GM18508 (cell line): ENCODE measurements at regions not wholly inside any gene's neighbourhood (a gene's known extent, or its start where the extent isn't known, plus 50 kb on each side); places are given as distances from the start of the nearest gene placed in this dataset.
"Not testable (repeated sequence)": the region's sequence is repeated elsewhere in the genome, so short reads cannot be mapped to it uniquely, and the experiment has no call there.

ENCODE experiments used
- ATAC-seq: cut with Tn5 transposase; IDR thresholded peaks from one replicate; pipeline ENCODE4 v1.9.1; 2021; ENCODE audit warnings: moderate number of reproducible peaks; ENCODE audit not compliant: insufficient read depth, unreplicated experiment

DNA sequence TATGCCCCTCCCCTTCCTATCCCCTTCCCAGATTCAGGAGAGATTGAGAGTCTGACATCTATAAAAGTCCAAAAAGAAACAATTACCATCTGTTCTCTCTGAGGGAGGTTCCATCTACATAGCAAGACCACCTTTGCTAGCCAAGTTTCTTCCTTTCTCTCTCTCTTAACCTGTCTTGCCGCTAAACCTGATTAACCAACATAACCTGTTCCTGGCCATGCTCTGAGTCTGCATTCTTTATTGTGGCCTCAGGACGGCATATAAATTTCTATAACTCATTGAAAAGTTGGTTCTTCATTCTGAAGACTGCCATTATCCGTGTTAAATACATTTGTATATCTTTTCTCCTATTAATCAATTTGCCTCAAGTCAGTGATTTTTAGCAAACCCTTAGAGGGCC lies 594.0 kb downstream of the KCNH5 start:
- ATAC-seq: no peak

DNA sequence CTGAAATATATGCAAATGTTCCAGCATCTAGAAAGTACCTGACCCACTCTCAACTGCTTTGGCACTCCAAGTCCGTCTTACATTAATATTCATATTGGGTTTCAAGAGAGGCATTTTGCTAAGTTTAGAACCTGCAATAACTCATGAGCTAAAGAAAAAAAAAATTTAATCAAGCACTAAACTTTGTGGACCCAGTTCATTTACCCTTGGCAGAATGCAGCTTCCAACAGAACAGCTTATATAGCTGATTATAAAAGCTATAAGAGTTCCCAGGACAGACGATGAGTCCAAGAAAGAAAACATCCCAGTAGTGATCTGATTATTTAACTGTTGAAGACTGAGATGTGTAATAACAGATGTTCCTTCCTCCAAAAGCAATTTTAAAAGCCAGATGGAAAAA lies 592.0 kb downstream of the KCNH5 start:
- no peak for ATAC-seq

DNA sequence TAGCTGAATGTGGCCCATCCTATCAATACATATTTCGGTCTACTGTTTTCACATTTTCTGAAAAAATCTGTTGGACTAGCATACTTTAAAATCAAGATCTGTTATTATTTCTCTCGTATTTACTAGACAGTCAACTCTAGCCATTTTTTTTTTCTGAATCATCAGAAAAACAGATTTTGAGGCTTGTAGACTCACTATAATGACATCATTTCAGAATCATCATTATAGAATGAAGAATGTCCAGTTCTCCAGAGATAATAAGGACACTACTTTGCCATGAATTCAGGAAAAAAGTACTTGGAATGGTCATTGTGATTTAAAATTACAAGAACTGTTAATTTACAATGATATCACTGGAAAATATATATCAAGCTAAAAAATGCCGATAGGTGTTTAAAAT lies 589.8 kb downstream of the KCNH5 start:
- no peak for ATAC-seq

DNA sequence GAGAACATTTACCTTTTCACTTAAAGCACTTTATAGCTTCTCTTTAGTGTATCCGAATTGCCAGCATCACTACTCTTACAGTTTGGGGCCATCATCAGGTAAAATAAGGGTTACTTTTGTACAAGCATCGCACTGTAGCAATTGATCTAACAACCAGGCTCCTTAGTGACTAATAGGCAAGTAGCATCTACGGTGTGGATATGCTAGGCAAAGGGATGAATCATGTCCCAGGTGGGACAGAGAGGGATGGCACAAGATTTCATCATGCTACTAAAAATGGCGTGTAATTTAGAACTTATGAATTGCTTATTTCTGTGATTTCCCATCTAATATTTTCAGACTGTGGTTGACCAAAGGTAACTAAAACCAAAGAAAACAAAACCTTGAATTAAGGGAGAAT lies 582.3 kb downstream of the KCNH5 start:
- no peak for ATAC-seq

DNA sequence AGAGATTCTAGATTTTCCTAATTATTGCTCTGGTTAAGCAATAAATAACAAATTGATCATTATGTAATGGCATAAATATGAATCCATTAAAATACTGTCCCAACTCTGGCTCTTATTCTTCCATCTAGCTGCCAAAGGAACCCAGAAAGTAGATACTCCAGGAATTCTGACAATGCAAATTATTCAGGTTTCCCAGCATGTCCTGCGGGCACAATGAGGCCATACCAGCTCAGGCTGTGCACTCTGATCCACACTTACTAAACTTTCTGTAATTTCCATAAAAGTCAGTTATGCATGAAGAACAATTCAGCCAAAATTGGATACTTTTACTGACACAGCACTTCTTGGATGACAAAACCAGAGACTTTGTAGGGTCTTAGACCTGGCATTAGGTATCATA lies 576.3 kb downstream of the KCNH5 start:
- ATAC-seq: no peak

DNA sequence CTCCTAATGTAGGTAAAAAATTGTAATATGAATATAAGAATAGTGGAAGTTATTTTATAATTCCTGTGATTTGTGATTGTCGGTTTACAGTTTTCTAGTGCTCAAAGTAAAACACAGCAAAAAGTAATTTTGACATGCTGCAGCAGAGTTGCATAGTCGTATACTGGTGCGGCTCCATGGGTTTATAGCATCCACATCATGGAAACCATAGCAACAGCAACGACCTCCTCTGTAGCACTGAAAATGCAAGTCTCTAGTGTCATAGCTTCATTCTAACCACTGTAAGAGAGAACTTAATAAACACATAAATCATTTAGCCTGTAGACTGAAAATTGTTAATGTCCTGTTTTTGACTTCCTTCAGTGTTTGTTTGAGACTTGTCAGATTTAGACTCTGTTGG lies 574.3 kb downstream of the KCNH5 start:
- ATAC-seq: no peak

DNA sequence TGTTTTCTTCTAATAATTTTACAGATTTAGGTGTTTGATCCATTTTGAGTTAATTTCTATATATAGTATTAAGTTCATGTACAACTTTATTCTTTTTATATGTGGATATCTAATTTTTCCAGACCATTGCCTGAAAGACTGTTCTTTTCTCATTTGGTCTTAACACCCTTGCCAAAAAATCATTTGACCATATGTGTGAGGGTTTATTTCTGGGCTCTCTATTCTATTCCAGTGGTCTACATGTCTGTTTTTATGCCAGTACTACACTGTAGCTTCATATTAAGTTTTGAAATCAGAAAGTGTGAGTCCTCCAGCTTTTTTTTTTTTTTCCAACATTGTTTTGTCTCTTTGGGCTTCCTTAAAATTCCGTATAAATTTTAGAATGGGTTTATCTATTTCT lies 554.1 kb downstream of the KCNH5 start:
- no peak for ATAC-seq

DNA sequence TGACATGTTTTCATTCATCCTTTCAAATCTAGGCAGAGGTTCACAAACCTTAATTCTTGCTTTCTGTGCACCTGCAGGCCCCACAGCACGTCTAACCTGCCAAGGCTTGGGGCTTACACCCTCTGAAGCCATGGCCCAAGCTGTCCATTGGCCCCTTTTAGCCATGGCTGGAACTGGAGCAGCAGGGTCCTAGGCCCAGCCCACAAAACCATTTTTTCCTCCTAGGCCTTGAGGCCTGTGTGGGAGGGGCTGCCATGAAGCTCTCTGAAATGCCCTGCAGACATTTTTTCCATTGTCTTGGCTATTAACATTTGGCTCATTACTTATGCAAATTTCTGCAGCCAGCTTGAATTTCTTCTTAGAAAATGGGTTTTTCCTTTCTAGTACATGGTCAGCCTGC lies 547.5 kb downstream of the KCNH5 start:
- ATAC-seq: no peak

DNA sequence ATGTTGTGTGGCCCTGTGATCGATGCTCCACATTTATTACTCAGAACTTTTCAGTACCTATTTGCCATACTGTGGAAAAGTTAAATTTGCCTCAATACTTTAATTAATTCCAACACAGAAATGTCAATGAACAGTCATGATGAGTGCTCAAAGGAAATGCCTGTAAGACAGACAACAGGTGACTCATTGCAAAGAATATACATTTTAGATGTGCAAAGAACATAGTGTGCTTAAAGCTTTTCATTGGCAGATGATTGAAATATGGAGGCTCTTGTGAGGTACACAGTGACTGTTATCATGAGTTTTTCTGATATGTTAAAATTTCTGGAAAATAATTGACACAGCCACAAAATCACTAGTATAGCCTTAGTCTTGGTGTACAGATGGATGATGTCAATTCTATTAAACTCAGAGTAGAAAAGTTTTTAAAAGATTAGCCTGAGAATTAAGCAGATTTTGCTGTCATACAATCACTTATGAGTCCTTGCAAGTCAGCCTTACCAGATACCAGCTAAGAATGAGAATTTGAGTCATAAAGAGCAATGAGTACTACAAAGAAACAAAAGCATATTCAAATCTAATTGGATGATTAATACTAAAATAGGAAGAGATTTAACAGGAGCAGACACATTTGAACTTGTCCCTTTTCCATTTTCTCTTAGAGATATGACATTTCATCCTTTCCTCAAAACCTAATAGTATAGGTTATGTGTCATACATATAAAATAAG lies 544.1 kb downstream of the KCNH5 start:
- ATAC-seq: no peak

DNA sequence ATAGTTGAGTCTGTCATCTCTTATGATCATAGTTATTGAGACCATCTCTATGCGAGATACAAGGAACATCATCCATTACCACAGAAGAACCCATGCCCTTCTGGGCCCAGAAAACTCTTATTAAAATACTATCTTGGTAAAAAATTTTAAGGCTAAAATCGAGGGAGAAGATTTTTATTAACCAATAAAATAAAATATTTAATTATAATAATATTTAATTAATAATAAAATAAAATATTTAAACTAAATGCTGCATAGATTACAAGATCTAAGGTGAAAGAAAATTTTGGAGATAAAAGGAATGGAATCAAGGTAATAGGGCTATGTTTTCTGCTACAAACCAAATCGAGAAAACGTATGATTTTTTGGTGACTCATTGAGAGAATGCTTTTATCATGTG lies 540.2 kb downstream of the KCNH5 start:
- ATAC-seq: no peak

DNA sequence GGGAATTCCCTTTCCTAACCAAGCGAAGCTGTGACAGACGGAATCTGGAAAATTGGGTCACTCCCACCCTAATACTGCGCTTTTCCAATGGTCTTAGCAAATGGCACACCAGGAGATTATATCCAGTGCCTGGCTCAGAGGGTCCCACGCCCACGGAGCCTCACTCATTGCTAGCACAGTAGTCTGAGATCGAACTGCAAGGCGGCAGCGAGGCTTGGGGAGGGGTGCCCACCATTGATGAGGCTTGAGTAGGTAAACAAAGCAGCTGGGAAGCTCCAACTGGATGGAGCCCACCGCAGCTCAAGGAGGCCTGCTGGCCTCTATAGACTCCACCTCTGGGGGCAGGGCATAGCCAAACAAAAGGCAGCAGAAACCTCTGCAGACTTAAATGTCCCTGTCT lies 523.9 kb downstream of the KCNH5 start:
- not testable (repeated sequence) for ATAC-seq

DNA sequence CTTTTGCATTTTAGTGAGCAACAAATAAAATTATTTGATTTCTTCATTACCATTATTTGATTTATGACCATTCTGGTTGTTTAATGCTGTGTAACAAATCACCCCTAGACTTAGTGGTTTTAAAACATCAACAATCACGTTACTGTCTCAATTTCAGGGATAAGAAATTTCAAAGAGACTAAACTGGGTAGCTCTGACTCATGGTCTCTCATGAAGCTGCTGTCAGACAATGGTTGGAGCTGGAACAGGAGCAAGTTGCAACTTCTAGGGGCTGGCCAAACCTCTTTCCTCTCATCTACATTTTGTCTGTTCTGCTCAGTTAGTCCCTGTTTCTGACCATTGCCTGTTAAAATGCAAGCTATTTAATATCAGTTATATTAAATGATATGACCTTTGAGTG lies 517.0 kb downstream of the KCNH5 start:
- ATAC-seq: no peak

DNA sequence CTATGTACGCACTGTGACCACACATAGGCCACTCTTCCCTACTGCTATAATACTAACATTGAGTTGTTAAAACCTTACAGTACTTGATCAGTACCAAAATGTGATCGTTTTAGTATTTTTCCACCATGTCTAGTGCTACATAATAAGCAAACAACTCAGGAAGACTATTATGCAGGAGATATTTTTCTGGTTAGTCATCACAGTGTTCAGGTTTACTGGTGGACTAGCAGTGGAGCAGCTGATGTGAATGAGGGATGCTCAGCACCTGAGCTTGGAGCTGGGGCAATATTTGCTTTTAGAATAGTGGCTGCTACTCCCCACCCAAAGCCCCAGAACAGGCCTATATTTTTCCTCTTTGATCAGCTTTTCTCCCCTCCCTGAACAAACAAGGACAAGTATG lies 513.1 kb downstream of the KCNH5 start:
- no peak for ATAC-seq

DNA sequence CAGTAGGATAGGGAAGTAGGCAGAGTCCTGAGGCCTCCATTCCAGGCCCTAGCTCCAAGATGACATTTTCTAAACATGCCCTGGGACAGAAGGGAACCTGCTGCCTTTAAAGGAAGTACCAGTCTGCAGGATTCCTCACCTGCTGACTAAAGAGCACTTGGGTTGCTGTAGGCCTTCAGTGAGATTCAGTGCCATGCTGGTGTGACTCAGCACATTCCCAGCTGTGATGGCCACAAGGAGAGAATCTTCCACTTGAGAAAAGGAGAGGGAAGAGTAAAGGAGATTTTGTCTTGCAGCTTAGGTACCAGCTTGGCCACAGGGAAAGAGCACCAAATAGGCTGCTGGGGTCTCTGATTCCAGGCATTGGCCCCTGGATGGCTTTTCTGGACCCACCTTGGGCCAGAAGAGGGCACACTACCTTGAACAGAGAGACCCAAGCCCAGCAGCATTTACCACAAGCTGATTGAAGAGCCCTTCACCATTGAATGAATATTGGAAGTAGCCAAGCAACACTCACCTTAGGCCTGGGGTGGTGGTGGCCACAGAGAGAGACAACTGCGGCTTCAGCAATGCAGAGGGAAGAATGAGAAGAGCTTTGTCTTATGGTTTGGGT lies 498.3 kb downstream of the KCNH5 start:
- ATAC-seq: no peak

DNA sequence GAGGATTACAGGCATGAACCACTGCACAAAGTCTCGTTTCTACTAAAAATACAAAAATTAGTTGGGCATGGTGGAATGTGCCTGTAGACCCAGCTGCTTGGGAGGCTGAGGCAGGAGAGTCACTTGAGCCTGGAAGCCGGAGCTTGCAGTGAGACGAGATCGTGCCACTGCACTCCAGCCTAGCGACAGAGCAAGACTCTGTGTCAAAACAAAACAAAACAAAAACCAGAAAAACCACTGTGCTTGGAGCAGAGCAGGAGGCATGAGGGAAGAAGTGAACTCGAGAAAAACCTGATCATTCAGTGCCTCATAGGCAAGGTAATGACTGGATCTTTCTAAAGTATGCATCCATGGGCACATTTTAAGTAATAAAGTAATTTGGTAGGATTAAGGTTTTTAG lies 487.8 kb downstream of the KCNH5 start:
- ATAC-seq: no peak

DNA sequence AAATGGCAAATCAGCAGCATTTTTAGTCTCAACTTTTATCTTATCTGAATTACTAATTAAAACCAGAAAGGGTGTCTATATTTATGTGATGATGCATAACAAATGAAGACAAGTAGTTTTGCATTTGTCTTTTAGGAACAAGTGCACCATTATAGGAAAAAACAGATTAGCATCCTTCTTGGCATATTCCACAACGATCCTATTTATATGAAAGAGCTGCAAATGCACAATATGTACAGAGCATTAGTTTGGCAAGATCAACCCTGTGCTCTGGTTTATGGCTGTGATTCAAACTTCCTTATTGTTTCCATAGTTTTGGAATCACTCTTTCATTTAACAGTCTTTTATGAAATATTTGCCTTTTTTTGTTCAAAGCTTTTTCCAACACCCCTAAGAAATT lies 486.8 kb downstream of the KCNH5 start:
- no peak for ATAC-seq

DNA sequence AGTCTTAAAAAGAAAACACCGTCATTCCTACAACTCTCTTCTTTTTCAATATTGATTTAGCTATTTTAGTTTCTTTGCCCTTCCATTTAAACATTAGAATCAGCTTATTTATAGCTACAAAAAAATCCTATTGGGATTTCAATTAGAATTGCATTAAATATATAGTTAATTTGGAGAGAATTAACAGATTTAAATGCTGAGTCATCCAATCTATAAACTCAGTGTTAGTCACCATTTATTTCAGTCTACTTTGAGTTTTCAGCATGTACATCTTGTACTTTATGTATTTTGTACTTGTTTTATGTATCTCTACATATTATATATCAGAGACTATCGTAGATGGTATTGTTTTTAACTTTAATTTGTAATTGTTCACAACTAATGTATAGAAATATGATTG lies 460.0 kb downstream of the KCNH5 start:
- no peak for ATAC-seq

DNA sequence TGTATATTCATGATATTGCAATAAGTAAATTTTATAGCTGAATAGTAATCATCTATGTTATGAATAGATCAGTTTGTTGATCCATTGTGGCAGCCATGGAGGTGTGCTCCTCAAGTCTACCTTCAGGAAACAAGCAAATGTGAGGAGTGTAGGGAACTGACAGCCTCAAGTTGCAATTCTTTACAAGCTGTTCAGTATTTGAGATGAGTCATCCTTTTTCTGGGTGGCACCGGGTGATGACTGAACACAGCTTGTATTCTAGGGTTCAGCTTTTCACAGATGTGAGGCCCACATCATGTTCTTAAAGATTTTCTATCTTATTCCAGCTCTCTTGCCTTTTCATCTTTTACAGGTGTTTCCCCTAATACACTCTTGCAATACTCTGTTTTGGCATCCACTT lies 452.4 kb downstream of the KCNH5 start:
- no peak for ATAC-seq

DNA sequence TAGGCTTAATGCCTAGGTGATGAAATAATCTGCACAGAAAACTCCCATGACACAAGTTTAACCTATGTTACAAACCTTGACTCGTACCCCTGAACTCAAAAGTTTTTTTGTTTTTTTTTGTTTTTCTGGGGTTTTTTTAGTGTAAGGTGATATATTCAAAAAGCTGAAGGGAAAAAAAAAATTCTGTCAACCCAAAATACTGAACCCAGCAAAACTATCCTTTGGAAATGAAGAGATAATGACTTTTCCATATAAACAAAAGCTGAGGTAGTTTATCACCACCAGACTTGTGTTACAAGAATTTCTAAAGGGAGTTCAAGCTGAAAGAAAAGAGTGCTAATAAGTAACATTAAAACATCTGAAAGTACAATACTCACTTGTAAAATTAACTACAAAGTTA lies 448.1 kb downstream of the KCNH5 start:
- ATAC-seq: no peak

DNA sequence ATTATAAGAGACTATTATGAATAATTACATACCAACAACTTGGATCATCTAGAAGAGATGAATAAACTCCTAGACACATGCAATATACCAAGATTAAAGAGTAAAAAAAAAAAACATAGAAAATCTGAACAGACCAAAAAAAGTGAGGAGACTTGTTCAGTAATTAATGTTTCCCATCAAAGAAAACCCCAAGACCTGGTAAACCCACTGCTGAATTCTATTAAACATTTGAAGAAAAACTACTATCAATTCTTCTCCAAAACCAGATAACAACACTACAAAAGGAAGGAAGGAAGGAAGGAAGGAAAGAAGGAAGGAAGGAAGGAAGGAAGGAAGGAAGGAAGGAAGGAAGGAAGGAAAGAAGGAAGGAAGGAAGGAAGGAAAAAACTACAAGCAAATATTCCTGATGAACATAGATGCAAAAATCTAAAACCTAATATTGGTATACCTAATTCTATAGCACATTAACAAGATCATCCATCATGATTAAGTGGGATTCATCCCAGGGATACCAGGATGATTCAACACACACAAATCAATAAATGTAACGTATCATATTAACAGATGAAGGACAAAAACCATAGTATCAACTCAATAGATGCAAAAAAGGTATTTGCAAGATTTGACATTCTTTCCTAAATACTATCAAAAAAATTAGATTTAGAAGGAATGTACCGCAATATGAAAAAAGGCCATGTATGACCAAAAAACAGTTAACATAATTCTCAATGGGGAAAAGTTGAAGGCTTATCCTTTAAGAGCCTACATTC lies 445.5 kb downstream of the KCNH5 start:
- ATAC-seq: no peak

DNA sequence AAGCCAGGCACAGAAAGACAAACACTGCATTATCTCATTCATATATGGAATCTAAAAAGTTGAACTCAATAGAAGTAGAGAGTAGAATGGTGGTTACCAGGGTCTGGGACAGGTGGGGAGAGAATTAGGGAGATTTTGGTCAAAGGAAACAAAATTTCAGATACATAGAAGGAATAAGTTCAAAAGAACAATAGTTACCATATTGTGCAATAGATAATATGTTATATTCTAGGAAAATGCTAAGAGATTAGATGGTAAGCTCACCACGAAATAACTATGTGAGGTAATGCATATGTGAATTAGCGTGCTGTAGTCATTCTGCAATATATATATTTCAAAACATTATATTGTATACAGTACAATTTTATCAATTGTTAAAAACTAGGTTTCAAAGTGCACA lies 442.5 kb downstream of the KCNH5 start:
- no peak for ATAC-seq

DNA sequence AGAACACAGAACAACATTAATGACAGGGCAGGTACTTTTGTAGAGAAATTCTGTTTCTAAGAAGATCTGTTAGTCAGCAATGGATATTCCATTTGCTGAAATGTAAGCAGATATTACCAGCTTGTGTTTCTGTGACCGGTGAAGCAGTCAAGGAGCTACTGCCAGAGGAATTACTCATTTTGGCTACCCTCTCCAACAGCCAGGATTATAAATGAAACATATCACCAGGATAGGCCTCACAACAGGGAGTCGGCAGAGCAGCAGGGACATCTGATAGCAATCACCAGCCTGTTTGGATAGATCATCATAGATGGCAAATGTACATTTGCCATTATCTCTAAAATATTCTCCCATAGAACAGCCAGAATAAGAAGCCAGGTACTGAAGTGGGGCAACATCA lies 440.7 kb downstream of the KCNH5 start:
- no peak for ATAC-seq
